Gastrocnemius medialis (tissue), 4 donors: ENCODE measurements at regions not wholly inside any gene's neighbourhood (a gene's known extent, or its start where the extent isn't known, plus 50 kb on each side); places are given as distances from the start of the nearest gene placed in this dataset.

Experiments used
- ATAC-seq, 2 donors: fragments of 150-250 bp; one replicate each; pipeline ENCODE4 v1.9.1; 2016
- DNase-seq, 2 donors: peaks; one replicate each; pipeline ENCODE4 v3.0.0-alpha.2; 2019
- H3K27ac ChIP-seq, 4 donors: fragments of 200-600 bp; sonication (generic); 1 replicate in 1 of 4; 2 replicates in 3 of 4; pipeline ENCODE4 v1.5.1; 2016 to 2018; ENCODE audit warnings: mild to moderate bottlenecking in 2 of 4, moderate library complexity in 1 of 4
- H3K27me3 ChIP-seq, 3 donors: fragments of 200-600 bp; sonication (generic) in 2 of 3; 1 replicate in 1 of 3; 2 replicates in 2 of 3; pipeline versions ENCODE4 v1.5.1 to v1.6.0; 2016 to 2019; ENCODE audit warnings: mild to moderate bottlenecking in 1 of 3, moderate library complexity in 1 of 3
- H3K36me3 ChIP-seq, 2 donors: fragments of 200-600 bp; sonication (generic) in 1 of 2; one replicate each; pipeline ENCODE4 v1.5.1; 2017 to 2018
- H3K4me1 ChIP-seq, 2 donors: fragments of 200-600 bp; sonication (generic) in 1 of 2; one replicate each; pipeline ENCODE4 v1.5.1; 2016 to 2017; ENCODE audit warnings: mild to moderate bottlenecking in 2 of 2
- H3K4me3 ChIP-seq, 4 donors: fragments of 200-600 bp; sonication (generic) in 3 of 4; 1 replicate in 1 of 4; 2 replicates in 3 of 4; pipeline ENCODE4 v1.5.1; 2016 to 2019; ENCODE audit warnings: mild to moderate bottlenecking in 2 of 4
- H3K9me3 ChIP-seq, 3 donors: fragments of 200-600 bp; sonication (generic) in 2 of 3; 1 replicate in 1 of 3; 2 replicates in 2 of 3; pipeline ENCODE4 v1.5.1; 2016 to 2019
- CTCF ChIP-seq, 5 experiments: fragments of 450-650 bp in 3 of 5; fragments of 200-600 bp in 2 of 5; sonication (generic) in 2 of 5; IDR thresholded peaks in 4 of 5; conservative IDR thresholded peaks in 1 of 5; 1 replicate in 4 of 5; 2 replicates in 1 of 5; pipeline ENCODE4 v1.5.1; 2016 to 2019; ENCODE audit warnings: antibody characterized with exemption in 5 of 5, mild to moderate bottlenecking in 3 of 5, moderate library complexity in 3 of 5
- POLR2A ChIP-seq, 2 donors: fragments of 450-650 bp; IDR thresholded peaks; one replicate each; pipeline ENCODE4 v1.6.1; 2017; ENCODE audit warnings: antibody characterized with exemption in 2 of 2, mild to moderate bottlenecking in 2 of 2, moderate library complexity in 2 of 2
- in situ Hi-C, 4 donors: fragments of 200-750 bp; cut with MboI; loops; one replicate each; pipeline versions ENCODE4 v1.15.0 to v1.8.0; 2017; ENCODE audit warnings: low sequenced_read_pairs in 4 of 4
- intact Hi-C: fragments of 100-400 bp; cut with DNase I; formaldehyde crosslinking; loops from one replicate; pipeline ENCODE4 v1.15.1; 2023; ENCODE audit warnings: low total_unique reads

GRCh38 chr18:23401400-23402347, 51.4 kb upstream of the RIOK3 start:
- Histone ChIP-seq H3K4me3 (no peak overlapping the region), H3K4me1 (no peaks in the 10 kb centered on the region), H3K27ac (no peak overlapping the region), H3K9me3 (no peaks in the 10 kb centered on the region), H3K27me3 (no peaks in the 10 kb centered on the region), H3K36me3 (no peaks in the 10 kb centered on the region)
- in situ Hi-C loops: loop anchor here in 1 of 4 donors (25.0 kb wide), 1 partner anchor 464 kb away; the partner anchor contains the start of gene RBBP8
- ATAC-seq: no peak
- TF ChIP-seq CTCF (IDR thresholded peaks at IDR 0.05 in 4 of 5, conservative IDR thresholded peaks at IDR 0.05 in 1 of 5) (no peak), POLR2A (IDR thresholded peaks at IDR 0.05) (no peak)
- no peak for DNase-seq
- intact Hi-C loops: no loop called here
